HepG2 (cell line): ENCODE measurements at regions not wholly inside any gene's neighbourhood (a gene's known extent, or its start where the extent isn't known, plus 50 kb on each side); places are given as distances from the start of the nearest gene placed in this dataset.

ENCODE experiments used
- CREB1 ChIP-seq, 2 experiments: fragments of 450-650 bp in 1 of 2; IDR thresholded peaks; 2 replicates each; pipeline ENCODE4 v1.6.1; 2016 to 2017; ENCODE audit warnings: control low read depth in 1 of 2, mild to moderate bottlenecking in 1 of 2, missing compliant biosample characterization in 1 of 2, missing genetic modification characterization in 1 of 2
- CTCF ChIP-seq: sonication (generic); formaldehyde crosslinking; IDR thresholded peaks from 2 replicates; pipeline ENCODE4 v1.5.0; 2020; ENCODE audit warnings: mild to moderate bottlenecking, missing genetic modification reagents, moderate library complexity
- EP300 ChIP-seq, 3 experiments: sonication (generic) in 1 of 3; formaldehyde crosslinking in 1 of 3; IDR thresholded peaks; 2 replicates each; pipeline versions ENCODE4 v1.5.1 to v1.6.1; 2011 to 2020; ENCODE audit warnings: low read depth in 2 of 3, low read length in 2 of 3, borderline replicate concordance in 1 of 3, improper control_type of control experiment in 1 of 3, mild to moderate bottlenecking in 1 of 3, missing genetic modification reagents in 1 of 3, moderate library complexity in 1 of 3
- HDAC2 ChIP-seq: sonication (generic); formaldehyde crosslinking; IDR thresholded peaks from 2 replicates; pipeline ENCODE4 v1.4.0; 2020; ENCODE audit warnings: missing genetic modification reagents
- MYC ChIP-seq: sonication (generic); formaldehyde crosslinking; IDR thresholded peaks from 2 replicates; pipeline ENCODE4 v1.9.0; 2021; ENCODE audit warnings: missing genetic modification reagents, borderline replicate concordance
- SIN3A ChIP-seq: IDR thresholded peaks from 2 replicates; pipeline ENCODE4 v1.6.1; 2011; ENCODE audit warnings: low read depth, mild to moderate bottlenecking, control low read depth, low read length, borderline replicate concordance
- SMAD1 ChIP-seq: sonication (generic); formaldehyde crosslinking; IDR thresholded peaks from 2 replicates; pipeline ENCODE4 v1.4.0; 2020; ENCODE audit warnings: missing genetic modification reagents, low read depth, mild to moderate bottlenecking, borderline replicate concordance
- ZNF564 ChIP-seq: sonication (generic); formaldehyde crosslinking; IDR thresholded peaks from 2 replicates; pipeline ENCODE4 v1.8.1; 2023; ENCODE audit warnings: mild to moderate bottlenecking, missing genetic modification reagents

GRCh38 chr6:33901822-33902456 lies 98.1 kb upstream of the MLN start:
- TF ChIP-seq EP300 (IDR thresholded peaks at IDR 0.05; ENCODE audit: low read depth in 2 of 2, low read length in 2 of 2) = no peak
- TF ChIP-seq EP300 (CRISPR knock-in tag; IDR thresholded peaks at IDR 0.05; ENCODE audit: borderline replicate concordance) = no peak
- no peak for TF ChIP-seq ZNF564
- no peak for TF ChIP-seq CTCF
- TF ChIP-seq SMAD1 (CRISPR knock-in tag) = no peak
- TF ChIP-seq CREB1 (IDR thresholded peaks at IDR 0.05) = no peak
- TF ChIP-seq CREB1 (CRISPR knock-in tag; IDR thresholded peaks at IDR 0.05) = no peak
- no peak for TF ChIP-seq SIN3A
- no peak for TF ChIP-seq MYC (CRISPR knock-in tag)
- TF ChIP-seq HDAC2 (CRISPR knock-in tag) = no peak
